ENCODE measurements at regions not wholly inside any gene's neighbourhood (a gene's known extent, or its start where the extent isn't known, plus 50 kb on each side); places are given as distances from the start of the nearest gene placed in this dataset.

GRCh38 chr5:37951946-37952721 lies 112.3 kb upstream of the GDNF start:
- TF ChIP-seq, protein P1, sequence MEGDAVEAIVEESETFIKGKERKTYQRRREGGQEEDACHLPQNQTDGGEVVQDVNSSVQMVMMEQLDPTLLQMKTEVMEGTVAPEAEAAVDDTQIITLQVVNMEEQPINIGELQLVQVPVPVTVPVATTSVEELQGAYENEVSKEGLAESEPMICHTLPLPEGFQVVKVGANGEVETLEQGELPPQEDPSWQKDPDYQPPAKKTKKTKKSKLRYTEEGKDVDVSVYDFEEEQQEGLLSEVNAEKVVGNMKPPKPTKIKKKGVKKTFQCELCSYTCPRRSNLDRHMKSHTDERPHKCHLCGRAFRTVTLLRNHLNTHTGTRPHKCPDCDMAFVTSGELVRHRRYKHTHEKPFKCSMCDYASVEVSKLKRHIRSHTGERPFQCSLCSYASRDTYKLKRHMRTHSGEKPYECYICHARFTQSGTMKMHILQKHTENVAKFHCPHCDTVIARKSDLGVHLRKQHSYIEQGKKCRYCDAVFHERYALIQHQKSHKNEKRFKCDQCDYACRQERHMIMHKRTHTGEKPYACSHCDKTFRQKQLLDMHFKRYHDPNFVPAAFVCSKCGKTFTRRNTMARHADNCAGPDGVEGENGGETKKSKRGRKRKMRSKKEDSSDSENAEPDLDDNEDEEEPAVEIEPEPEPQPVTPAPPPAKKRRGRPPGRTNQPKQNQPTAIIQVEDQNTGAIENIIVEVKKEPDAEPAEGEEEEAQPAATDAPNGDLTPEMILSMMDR (IDR thresholded peaks at IDR 0.05; ENCODE audit: low read depth, low read length, poor library complexity, severe bottlenecking), result no peak
- TF ChIP-seq EZH2phosphoT487 (IDR thresholded peaks at IDR 0.05; ENCODE audit: borderline replicate concordance, low read length), result no peak

Data from DOHH2 (cell line).